GM19395 (cell line): ENCODE measurements at regions not wholly inside any gene's neighbourhood (a gene's known extent, or its start where the extent isn't known, plus 50 kb on each side); places are given as distances from the start of the nearest gene placed in this dataset.
"Not testable (repeated sequence)": the region's sequence is repeated elsewhere in the genome, so short reads cannot be mapped to it uniquely, and the experiment has no call there.

Experiments
- ATAC-seq: cut with Tn5 transposase; IDR thresholded peaks from one replicate; pipeline ENCODE4 v1.9.1; 2021; ENCODE audit warnings: mild to moderate bottlenecking, moderate library complexity; ENCODE audit not compliant: unreplicated experiment

GRCh38 chr7:130845581-130846085 is 111.6 kb upstream of the KLF14 start:
- ATAC-seq = no peak

GRCh38 chr7:130849604-130850003 is 115.6 kb upstream of the KLF14 start:
- ATAC-seq = no peak

- no peak for ATAC-seq
Observed at GRCh38 chr7:130850956-130851355, 116.9 kb upstream of the KLF14 start.

- ATAC-seq = no peak
Observed at GRCh38 chr7:130852867-130853266, 118.9 kb upstream of the KLF14 start.

- ATAC-seq = no peak
Observed at GRCh38 chr7:130853503-130854279, 119.7 kb upstream of the KLF14 start.

GRCh38 chr7:130854481-130854880 is 120.5 kb upstream of the KLF14 start:
- no peak for ATAC-seq

- ATAC-seq = no peak
Observed at GRCh38 chr7:130856866-130857265, 122.9 kb upstream of the KLF14 start.

- not testable (repeated sequence) for ATAC-seq
Observed at GRCh38 chr7:130860832-130861231, 126.8 kb upstream of the KLF14 start.

- ATAC-seq = no peak
Observed at GRCh38 chr7:130865408-130866236, 131.6 kb upstream of the KLF14 start.

GRCh38 chr7:130867039-130867438 is 133.0 kb upstream of the KLF14 start:
- no peak for ATAC-seq

GRCh38 chr7:130867581-130868136 is 133.7 kb upstream of the KLF14 start:
- no peak for ATAC-seq

- no peak for ATAC-seq
Observed at GRCh38 chr7:130868139-130868538, 134.1 kb upstream of the KLF14 start.

- ATAC-seq = no peak
Observed at GRCh38 chr7:130869918-130870317, 135.9 kb upstream of the KLF14 start.

GRCh38 chr7:130872341-130872740 is 138.3 kb upstream of the KLF14 start:
- ATAC-seq = no peak

- ATAC-seq = no peak
Observed at GRCh38 chr7:130872756-130873448, 138.9 kb upstream of the KLF14 start.

GRCh38 chr7:130874071-130874915 is 140.3 kb upstream of the KLF14 start:
- no peak for ATAC-seq

- no peak for ATAC-seq
Observed at GRCh38 chr7:130875265-130875741, 141.3 kb upstream of the KLF14 start.

- no peak for ATAC-seq
Observed at GRCh38 chr7:130875901-130876300, 141.9 kb upstream of the KLF14 start.

- no peak for ATAC-seq
Observed at GRCh38 chr7:130877236-130877990, 143.4 kb upstream of the KLF14 start.
